Epidermal melanocyte (primary cell): ENCODE measurements at regions not wholly inside any gene's neighbourhood (a gene's known extent, or its start where the extent isn't known, plus 50 kb on each side); places are given as distances from the start of the nearest gene placed in this dataset.
"Not testable (repeated sequence)": the region's sequence is repeated elsewhere in the genome, so short reads cannot be mapped to it uniquely, and the experiment has no call there.

Experiments
- DNase-seq: peaks from one replicate; pipeline ENCODE4 v3.0.0; 2011; ENCODE audit warnings: low spot score; ENCODE audit not compliant: insufficient read length

DNA sequence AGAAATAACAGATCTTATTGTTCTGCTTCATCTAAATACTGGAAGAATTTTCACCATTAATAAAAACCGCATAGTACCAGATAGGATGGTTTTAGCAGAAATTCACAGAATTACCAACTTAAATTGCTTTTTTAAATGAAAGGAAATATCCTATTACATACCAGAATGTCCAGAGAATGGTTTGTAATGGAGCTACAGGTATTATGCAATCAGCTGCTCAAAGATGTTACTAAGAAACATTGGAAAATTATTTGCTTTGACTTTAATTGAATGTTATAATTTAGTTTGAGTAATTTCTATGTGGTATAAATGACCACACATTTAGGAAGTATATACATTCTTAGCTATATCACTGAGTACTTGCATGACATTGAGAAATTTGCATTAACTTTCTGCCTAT, 338.3 kb downstream of the ETV1 start:
- DNase-seq: no peak

GRCh38 chr7:13656330-13656729, 333.1 kb downstream of the ETV1 start:
- no peak for DNase-seq

DNA sequence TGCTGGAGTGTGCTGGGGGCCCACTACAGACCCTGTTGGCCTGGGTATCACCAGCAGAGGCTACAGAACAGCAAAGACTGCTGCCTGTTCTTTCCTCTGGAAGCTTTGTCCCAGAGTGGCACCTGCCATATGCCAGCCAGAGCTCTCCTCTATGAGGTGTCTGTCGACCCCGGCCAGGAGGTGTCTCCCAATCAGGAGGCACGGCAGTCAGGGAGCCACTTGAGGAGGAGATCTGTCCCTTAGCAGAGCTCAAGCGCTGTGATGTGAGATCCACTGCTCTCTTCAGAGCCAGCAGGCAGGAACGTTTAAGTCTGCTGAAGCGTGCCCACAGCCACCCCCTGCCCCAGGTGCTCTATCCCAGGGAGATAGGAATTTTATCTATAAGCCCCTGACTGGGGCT, 316.2 kb downstream of the ETV1 start:
- no peak for DNase-seq

GRCh38 chr7:13682626-13683025, 306.8 kb downstream of the ETV1 start:
- DNase-seq: no peak

DNA sequence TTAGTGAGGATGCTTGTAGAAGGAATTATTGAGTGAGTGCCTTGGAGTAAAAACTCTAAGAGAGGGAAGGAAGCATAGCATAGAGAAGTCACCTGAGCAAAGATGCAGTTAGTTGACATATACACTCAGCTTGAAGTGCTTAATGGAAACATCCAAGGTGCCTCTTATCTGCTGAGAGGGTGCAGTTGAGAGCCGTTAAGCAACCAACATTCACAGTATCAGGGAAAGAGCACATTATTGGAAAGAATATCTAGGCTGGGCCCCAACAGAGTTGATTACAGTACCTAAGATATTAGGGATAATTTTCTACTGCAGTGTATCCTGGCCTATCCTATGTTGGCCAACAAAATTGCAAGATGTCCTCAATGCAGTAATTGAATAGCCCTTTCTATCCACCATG, 302.0 kb downstream of the ETV1 start:
- no peak for DNase-seq

DNA sequence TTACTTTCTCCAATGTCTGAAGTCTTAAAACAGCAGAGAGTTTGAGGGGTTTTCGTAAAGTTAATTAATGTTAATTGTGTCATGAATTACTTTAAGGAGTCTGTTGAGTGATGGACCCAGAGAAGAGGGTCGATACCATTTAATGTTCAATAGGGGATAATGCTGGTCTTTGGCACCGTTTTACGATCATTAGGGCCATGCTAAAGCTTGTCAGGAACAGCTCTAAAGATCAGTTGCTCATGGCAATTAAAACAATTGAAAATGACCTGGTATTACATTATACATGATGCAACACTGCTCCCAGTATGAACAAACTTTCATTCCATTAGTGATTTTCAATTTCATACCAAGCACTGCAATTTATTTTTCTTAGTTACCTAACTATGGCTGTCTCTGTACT, 296.9 kb downstream of the ETV1 start:
- no peak for DNase-seq

DNA sequence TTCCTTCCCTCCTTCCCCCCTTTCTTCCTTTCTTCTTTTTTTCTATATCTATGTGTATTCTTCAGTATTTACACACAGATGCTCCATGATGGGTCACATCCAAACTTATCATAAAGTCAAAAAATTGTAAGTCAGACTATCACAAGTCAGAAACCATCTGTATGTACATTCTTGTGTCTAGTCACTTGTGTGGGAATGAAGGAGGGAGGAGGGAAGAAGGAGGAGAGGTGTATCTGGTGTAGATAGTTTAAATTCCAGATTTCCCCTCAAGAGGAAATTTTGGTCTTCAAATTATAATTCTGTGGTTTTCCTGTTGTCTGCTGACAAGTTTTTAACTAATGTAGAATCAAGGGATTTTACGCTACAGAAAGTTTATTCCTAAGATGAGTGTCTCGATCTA, 287.2 kb downstream of the ETV1 start:
- DNase-seq: no peak

DNA sequence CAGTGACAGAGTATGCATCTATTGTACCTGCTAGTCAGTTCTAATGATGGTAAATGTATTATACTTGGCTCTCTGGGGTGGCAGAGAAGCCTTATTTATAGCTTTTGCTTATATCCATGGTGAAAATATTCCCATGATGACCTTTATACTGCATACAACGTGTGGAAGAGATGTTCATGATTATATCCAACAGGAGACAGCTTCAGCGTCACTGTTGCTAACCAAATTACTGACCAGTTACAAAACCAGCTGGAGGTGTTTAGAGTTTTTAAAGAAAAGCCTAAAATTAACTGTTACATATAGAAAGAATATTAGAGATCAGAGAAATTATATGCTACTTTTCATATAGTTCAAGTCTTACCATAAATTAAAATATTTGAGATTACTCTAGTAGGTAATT, 280.8 kb downstream of the ETV1 start:
- DNase-seq: no peak

GRCh38 chr7:13713092-13713491, 276.4 kb downstream of the ETV1 start:
- DNase-seq: no peak

DNA sequence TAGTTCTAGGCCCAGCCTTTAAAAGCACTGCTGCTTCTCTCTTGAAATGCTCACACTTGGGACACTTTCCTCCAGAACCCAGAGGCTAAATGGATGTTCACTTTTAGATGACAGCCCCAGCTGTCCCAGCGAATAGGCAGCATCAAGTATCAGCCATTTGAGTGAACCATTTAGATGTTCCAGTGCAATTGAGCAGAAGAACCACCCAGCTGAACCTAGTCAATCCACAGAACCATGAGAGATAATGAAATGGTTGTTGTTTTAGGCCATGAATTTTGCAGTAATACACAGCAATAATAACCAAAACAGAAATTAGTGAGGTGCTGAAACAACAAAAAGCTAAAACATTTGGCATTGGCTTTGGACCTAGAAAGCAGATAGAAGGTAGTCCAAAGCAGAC, 273.9 kb downstream of the ETV1 start:
- DNase-seq: no peak

DNA sequence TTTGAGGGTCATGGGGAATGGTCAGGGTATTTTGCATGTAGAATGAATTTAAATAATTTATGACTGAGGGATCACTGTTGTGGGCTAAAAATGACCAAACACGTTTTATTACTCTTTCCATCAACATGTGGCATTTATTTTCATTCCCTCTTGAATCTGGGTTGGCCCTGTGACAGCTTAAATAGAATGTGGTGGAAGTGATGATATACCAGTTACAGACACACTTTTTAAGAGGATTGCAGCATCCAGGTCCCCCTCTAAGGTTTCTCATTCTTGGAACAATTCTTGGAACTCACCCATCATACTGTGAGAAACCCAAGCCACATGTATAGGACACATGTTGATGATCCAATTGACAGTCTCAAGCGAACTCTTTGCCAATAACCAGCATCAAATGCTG, 272.4 kb downstream of the ETV1 start:
- DNase-seq: no peak

DNA sequence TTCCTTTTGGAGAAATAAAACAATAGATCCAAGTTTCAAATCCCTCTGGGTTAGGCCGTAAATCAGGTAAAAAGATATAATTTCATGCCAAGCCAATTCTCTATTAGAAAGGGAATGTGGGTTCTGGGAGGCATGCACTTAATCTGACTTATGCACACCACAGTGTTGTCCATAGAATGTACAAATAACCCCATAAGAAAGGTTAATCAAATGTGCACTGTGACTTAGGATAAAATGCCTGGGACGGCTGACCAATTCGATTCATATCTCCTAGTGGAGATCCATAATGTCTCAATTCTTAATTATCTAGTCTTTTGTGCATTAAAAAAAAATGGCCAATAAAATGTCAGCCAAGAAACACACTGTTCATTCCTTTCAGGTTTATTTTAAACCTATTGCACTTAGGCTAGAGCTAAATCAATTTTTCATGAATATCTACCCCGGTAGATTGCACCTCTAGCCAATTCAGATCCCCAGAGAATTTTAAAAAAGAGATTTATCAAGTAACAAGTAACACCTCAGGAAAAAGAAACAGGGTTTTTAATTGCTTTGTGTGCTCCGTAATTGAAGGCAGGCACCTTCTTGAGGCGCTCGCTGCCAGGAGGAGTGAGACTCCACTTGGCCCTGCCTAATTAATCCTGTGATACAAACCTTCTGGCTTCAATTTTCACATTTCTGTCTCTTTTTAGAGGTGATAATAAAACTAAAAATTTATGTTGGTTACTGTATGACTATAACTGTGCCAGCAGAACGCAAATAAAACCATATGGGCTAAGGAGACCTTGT, 265.1 kb downstream of the ETV1 start:
- no peak for DNase-seq

GRCh38 chr7:13724977-13725566, 264.4 kb downstream of the ETV1 start:
- DNase-seq: no peak

- no peak for DNase-seq
Measured at GRCh38 chr7:13725591-13725990, 263.9 kb downstream of the ETV1 start.

DNA sequence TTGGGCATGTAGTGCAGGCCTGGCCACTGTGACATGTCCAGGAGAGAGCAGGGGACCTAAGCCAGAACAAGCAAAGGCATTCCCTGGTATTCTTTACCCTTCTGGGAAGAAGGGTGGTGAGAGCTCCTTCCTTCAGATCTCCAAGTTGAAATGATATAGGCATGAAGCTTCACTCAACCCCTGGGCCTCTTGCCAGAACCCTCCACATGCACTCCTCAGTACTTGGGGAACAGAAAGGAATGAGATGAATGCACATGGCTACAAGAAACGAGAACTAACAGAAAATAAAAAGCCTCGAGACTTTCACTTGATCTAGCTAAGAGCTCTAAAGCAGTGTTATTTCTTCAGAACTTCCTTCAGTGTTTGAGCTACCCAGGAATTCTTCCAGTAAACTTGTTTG, 262.2 kb downstream of the ETV1 start:
- DNase-seq: no peak

GRCh38 chr7:13727751-13728150, 261.7 kb downstream of the ETV1 start:
- DNase-seq: no peak

GRCh38 chr7:13728430-13728829, 261.0 kb downstream of the ETV1 start:
- DNase-seq: not testable (repeated sequence)

DNA sequence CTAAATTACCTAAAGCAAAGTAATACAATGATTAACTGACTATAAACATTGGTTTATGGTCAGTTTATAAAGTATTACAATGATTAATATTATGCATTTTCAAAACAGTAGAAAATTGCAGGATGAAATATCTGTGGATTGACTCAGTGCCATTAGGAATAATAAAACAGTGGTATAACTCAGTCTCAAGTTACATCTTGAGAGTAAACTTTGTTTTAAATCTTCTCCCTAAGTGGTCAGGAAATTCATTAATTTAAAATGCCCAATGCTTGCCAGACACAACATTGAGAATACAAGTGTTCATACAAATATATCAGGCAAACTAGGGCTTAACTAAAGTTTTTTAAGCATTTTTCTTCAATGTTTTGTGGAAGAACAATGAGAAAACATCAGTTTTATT, 257.8 kb downstream of the ETV1 start:
- no peak for DNase-seq

- no peak for DNase-seq
Measured at GRCh38 chr7:13737563-13737962, 251.9 kb downstream of the ETV1 start.

DNA sequence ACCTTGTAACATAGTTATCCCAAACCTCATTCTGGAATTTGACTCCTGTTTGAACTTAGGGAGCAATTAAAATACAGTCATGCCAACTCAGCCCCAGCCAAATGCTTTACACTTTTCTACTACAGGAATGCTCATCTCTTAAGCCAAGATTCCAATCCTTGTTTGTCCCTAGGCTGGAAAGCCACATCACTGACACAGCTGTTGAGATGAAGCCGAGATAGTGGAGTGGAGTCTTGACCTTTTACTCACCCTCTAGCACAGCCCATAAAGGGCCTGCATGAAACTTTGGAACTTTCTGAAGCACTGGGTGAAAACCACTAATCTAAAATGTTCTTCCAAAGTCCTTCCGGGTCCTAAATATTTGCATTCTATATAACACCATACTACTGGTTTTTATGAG, 247.3 kb downstream of the ETV1 start:
- DNase-seq: no peak

DNA sequence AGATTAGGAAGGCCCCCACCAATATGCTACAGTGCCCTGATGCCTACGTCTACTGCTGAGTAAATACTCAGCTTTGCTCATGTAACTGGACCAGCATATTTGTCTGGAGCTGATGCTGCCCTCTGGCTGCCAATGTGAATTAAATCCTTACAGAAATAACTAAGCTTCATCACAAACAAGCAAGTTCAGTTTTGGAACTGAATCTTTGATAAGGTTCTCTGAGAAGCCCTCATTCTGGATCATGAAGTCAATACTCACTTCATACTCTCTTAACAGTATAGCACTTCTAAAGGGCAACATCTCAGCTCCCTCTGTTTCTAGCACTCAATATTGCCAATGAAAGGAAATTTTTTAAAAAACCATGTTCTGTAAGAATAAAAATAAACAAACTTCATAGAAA, 246.7 kb downstream of the ETV1 start:
- no peak for DNase-seq

- no peak for DNase-seq
Measured at GRCh38 chr7:13743226-13743625, 246.2 kb downstream of the ETV1 start.

DNA sequence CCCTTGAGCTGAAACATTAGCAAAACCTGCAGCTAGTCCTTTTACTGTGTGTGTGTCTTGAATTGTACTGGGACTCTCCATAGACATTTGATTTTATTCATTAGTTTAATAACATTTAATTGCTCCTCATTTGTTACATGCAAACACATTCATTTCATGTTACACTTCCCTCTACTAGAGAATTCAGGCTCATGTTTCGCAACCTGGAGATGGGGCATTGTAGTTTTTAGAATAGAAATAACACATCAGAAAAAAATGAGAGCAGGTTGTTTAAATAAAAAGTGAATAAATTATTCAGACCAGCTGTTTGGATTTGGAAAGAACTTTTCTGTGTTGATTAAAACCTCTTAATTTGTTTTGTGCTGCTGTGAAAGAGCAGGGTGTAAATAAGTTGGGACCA, 243.9 kb downstream of the ETV1 start:
- no peak for DNase-seq
